ENCODE measurements at regions not wholly inside any gene's neighbourhood (a gene's known extent, or its start where the extent isn't known, plus 50 kb on each side); places are given as distances from the start of the nearest gene placed in this dataset.

DNA sequence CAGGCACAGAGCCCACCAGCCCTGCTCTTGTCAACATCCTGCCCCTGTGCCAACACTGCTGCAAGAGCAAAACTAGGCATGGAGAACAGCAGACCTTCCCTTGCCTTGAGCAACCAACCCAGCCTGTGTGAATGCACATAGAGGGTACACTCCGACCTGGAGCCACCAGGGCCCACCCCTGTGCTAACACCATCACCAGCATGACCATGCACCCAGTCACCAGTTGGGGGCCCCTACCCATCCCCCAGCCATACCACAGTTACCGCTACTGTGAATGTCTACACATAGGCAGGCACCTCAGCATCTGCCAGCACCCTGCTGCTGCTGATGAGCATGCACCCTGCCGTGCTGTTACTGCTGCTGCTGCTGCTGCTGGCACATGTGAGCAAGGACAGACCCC lies 301.9 kb upstream of the ST6GAL2 start:
- H4K5ac ChIP-seq (ENCODE audit: insufficient read length, low read depth, low read length): no peak overlapping the region

More for the DNA sequence above, 301.9 kb upstream of the ST6GAL2 start:
- Histone ChIP-seq H3K56ac (ENCODE audit: insufficient read length, low read depth, low read length) (no peak overlapping the region), H2AK5ac (ENCODE audit: insufficient read length, low read length) (no peak overlapping the region), H3K27ac (ENCODE audit: insufficient read length, low read depth, low read length) (no peak overlapping the region), H4K20me1 (ENCODE audit: control insufficient read depth, insufficient read depth, insufficient read length) (no peaks in the 10 kb centered on the region), H2AFZ (ENCODE audit: low read length) (no peak overlapping the region), H3K4me2 (ENCODE audit: insufficient read depth, insufficient read length, low read length) (no peak overlapping the region), H4K91ac (ENCODE audit: insufficient read length, low read depth, low read length) (no peak overlapping the region), H2BK120ac (ENCODE audit: low read depth, low read length, poor library complexity, severe bottlenecking) (no peak overlapping the region), H3K9ac (ENCODE audit: extremely low read depth, insufficient read length, low read length) (no peak overlapping the region), H3K4me1 (ENCODE audit: insufficient read depth, low read length) (no peaks in the 10 kb centered on the region), H3K79me2 (ENCODE audit: insufficient read depth, low read length) (no peaks in the 10 kb centered on the region), H3K79me1 (ENCODE audit: insufficient read depth, low read depth, low read length, poor library complexity, severe bottlenecking) (no peaks in the 10 kb centered on the region), H3K27me3 (ENCODE audit: insufficient read depth, low read length) (no peaks in the 10 kb centered on the region), H3K14ac (ENCODE audit: insufficient read depth, low read length) (no peak overlapping the region), H3T11ph (ENCODE audit: low read length) (no peak overlapping the region), H4K8ac (replicated peaks; ENCODE audit: insufficient read length, low read depth, low read length) (no peak overlapping the region), H2BK20ac (ENCODE audit: low read depth, low read length, poor library complexity, severe bottlenecking) (no peak overlapping the region), H3K9me3 (ENCODE audit: control insufficient read depth, low read depth, low read length) (no peaks in the 10 kb centered on the region), H3K23me2 (ENCODE audit: insufficient read length, low read depth, low read length, poor library complexity, severe bottlenecking) (no peaks in the 10 kb centered on the region), H3K4ac (ENCODE audit: low read depth, low read length) (no peak overlapping the region), H3K18ac (ENCODE audit: insufficient read length, low read depth, low read length) (no peak overlapping the region), H2BK5ac (ENCODE audit: insufficient read length, low read length) (no peak overlapping the region), H2BK12ac (ENCODE audit: insufficient read length, low read depth, low read length) (no peak overlapping the region), H2BK15ac (ENCODE audit: low read depth, low read length) (no peak overlapping the region), H3K23ac (ENCODE audit: insufficient read length, low read depth, low read length) (no peak overlapping the region)
- TF ChIP-seq, protein P1, sequence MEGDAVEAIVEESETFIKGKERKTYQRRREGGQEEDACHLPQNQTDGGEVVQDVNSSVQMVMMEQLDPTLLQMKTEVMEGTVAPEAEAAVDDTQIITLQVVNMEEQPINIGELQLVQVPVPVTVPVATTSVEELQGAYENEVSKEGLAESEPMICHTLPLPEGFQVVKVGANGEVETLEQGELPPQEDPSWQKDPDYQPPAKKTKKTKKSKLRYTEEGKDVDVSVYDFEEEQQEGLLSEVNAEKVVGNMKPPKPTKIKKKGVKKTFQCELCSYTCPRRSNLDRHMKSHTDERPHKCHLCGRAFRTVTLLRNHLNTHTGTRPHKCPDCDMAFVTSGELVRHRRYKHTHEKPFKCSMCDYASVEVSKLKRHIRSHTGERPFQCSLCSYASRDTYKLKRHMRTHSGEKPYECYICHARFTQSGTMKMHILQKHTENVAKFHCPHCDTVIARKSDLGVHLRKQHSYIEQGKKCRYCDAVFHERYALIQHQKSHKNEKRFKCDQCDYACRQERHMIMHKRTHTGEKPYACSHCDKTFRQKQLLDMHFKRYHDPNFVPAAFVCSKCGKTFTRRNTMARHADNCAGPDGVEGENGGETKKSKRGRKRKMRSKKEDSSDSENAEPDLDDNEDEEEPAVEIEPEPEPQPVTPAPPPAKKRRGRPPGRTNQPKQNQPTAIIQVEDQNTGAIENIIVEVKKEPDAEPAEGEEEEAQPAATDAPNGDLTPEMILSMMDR (conservative IDR thresholded peaks at IDR 0.05): no peak
- WGBS (ENCODE audit: extremely low coverage, insufficient read length, low lambda C conversion rate): no CpG with 5 or more reads among the region's 3 CpGs
- no peaks in the 10 kb centered on the region; a peak in 1 of 7 replicates for H3K36me3 Mint-ChIP-seq (ENCODE audit: insufficient read depth in 1 of 3, low read depth in 3 of 3)
- DNase-seq: no peak
- 0 out of 5 replicates have a peak, but pooled peaks cover 0 to 2% of the 10 kb centered on the region in 2 experiments for H3K9me3 Mint-ChIP-seq
- no peak overlapping the region for H3K27ac Mint-ChIP-seq
- no peak overlapping the region; a peak in 1 of 5 replicates for H3K4me3 Mint-ChIP-seq
- H3K4me1 Mint-ChIP-seq: 0 out of 4 replicates have a peak, but pooled peaks cover 0 to 2% of the 10 kb centered on the region in 2 experiments
- H3K27me3 Mint-ChIP-seq (ENCODE audit: low read depth): peaks cover 5% of the 10 kb centered on the region

All from H9 (cell line).